IPS-18a (cell line): ENCODE measurements at regions not wholly inside any gene's neighbourhood (a gene's known extent, or its start where the extent isn't known, plus 50 kb on each side); places are given as distances from the start of the nearest gene placed in this dataset.

Experiments
- H3K27ac ChIP-seq: one replicate; pipeline ENCODE4 v1.5.1; 2013; ENCODE audit warnings: low read length
- H3K27me3 ChIP-seq: one replicate; pipeline ENCODE4 v1.6.1; 2013; ENCODE audit warnings: mild to moderate bottlenecking, low read length; ENCODE audit not compliant: control insufficient read depth, insufficient read depth
- H3K36me3 ChIP-seq: one replicate; pipeline ENCODE4 v1.6.1; 2013; ENCODE audit warnings: low read depth, low read length; ENCODE audit not compliant: control insufficient read depth
- H3K4me1 ChIP-seq: one replicate; pipeline ENCODE4 v1.6.1; 2013; ENCODE audit warnings: low read depth, low read length; ENCODE audit not compliant: control insufficient read depth
- H3K4me3 ChIP-seq: one replicate; pipeline ENCODE4 v1.5.1; 2013; ENCODE audit warnings: low read length
- H3K9ac ChIP-seq: one replicate; pipeline ENCODE4 v1.6.1; 2013; ENCODE audit warnings: mild to moderate bottlenecking, low read length, moderate library complexity
- H3K9me3 ChIP-seq: one replicate; pipeline ENCODE4 v1.6.1; 2013; ENCODE audit warnings: low read depth, low read length; ENCODE audit not compliant: control insufficient read depth

DNA sequence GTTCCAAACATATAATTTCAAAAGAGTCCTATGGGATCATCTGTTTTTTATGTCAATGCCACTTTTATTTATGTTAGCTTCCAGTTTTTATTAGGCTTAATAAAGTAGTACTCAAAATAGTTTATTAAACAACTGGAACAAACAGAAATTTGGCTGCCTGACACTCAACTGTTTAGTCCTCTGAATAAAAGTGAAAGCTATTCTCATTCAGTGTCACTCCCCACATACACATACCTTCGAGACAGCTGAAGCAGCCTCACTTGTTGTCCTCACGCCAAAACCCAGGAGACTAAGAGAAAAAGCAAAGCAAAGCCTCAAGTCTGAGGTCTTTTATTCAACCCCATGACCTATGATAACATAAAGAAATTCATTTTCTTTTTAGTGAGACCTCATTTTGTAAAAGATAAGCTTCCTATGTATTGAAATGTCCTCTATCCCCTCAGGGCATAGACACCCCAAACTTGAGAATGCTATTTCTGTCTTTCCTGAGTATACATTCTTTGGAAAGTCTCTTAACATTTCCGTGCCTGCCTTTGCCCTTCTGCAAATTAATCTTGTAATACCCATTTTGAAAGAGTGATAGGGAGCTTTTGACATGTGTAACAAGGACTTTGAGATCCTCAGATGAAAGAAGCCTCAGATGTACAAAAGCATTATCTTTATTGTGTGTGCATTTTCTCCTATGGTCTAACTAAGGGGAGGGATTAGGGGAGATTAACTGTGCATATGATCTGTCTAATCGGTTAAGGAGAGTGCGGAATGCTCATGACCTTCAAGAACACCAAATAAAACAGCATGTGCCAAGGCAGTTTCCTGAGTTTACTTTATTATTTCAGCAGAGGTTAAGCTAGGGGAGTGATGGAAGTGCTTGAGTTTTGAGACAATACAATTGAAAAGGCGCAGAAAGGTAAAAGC lies 1523.7 kb upstream of the PIK3C3 start:
- Histone ChIP-seq H3K36me3 (no peaks in the 10 kb centered on the region), H3K9ac (no peak overlapping the region), H3K4me1 (no peaks in the 10 kb centered on the region), H3K9me3 (no peaks in the 10 kb centered on the region), H3K27ac (no peak overlapping the region), H3K27me3 (no peaks in the 10 kb centered on the region), H3K4me3 (no peak overlapping the region)

- Histone ChIP-seq H3K4me1 (no peaks in the 10 kb centered on the region), H3K9me3 (no peaks in the 10 kb centered on the region), H3K36me3 (no peaks in the 10 kb centered on the region), H3K27ac (no peak overlapping the region), H3K9ac (no peak overlapping the region), H3K4me3 (no peak overlapping the region), H3K27me3 (no peaks in the 10 kb centered on the region)
These were observed 1531.7 kb upstream of the PIK3C3 start for GRCh38 chr18:40423291-40423690.

DNA sequence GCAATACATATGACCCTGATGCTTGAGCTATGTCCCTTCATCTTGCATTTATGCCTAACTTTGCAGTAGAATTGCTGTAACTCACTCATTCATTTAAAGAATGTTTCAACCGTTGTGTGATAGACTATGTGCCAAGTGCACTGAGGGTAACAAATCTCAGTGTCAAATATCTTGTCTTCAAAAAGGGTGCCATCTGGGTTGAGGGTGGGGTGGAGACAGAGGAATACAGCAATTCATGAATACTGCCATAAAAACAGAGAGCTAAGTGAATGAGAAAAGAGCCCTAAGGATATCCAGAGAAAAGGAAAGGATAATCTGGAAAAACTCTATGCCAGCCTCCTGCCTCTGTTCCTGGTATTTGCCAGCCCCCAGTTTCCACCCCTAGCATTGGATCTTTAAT lies 1534.4 kb upstream of the PIK3C3 start:
- H3K4me3 ChIP-seq = no peak overlapping the region
- H3K4me1 ChIP-seq = no peaks in the 10 kb centered on the region
- H3K36me3 ChIP-seq = no peaks in the 10 kb centered on the region
- no peaks in the 10 kb centered on the region for H3K9me3 ChIP-seq
- H3K9ac ChIP-seq = no peak overlapping the region
- no peaks in the 10 kb centered on the region for H3K27me3 ChIP-seq
- no peak overlapping the region for H3K27ac ChIP-seq

DNA sequence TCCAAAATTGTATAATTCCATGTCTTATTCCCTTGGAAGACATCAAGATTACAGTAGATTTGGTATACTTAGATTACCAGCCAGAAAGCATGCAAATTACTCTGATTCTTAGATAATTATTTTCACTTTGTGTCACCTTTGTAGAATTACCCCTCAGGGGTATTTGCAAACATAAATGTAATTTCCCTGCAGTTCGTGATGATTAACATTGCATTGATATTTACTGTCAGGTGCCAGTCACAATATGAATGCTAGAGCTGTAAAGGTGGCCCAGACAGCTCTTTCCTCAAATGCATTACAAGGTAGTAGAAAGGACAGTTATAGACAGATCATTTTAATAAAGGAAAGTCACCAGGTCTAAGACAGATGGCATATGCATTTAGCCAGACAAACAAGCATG lies 1537.5 kb upstream of the PIK3C3 start:
- Histone ChIP-seq H3K36me3 (no peaks in the 10 kb centered on the region), H3K4me3 (no peak overlapping the region), H3K27me3 (no peaks in the 10 kb centered on the region), H3K9me3 (no peaks in the 10 kb centered on the region), H3K27ac (no peak overlapping the region), H3K4me1 (no peaks in the 10 kb centered on the region), H3K9ac (no peak overlapping the region)

DNA sequence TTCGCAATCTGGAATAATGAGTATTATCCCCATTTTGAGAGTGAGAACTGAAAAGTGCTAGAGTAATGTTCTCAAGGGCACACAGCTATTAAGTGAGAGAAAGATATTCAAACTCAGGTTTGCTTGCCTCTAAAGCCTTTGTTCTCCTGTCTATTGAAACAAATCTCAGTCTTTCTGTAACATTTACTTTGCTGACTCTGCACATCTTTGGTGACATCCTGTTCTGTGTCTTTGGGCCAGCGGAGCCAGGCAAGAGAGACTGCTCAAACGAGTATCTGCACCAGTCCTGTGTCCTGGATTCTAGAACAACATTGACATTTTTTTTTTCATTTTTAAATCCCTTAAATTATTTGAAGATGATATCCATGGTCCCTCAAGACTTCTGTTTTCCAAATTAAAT lies 1539.2 kb upstream of the PIK3C3 start:
- Histone ChIP-seq H3K27me3 (no peaks in the 10 kb centered on the region), H3K9ac (no peak overlapping the region), H3K27ac (no peak overlapping the region), H3K4me1 (no peaks in the 10 kb centered on the region), H3K9me3 (no peaks in the 10 kb centered on the region), H3K4me3 (no peak overlapping the region), H3K36me3 (no peaks in the 10 kb centered on the region)

- no peaks in the 10 kb centered on the region for H3K4me1 ChIP-seq
- H3K36me3 ChIP-seq = no peaks in the 10 kb centered on the region
- no peaks in the 10 kb centered on the region for H3K27me3 ChIP-seq
- H3K9me3 ChIP-seq = no peaks in the 10 kb centered on the region
- no peak overlapping the region for H3K9ac ChIP-seq
- no peak overlapping the region for H3K4me3 ChIP-seq
- H3K27ac ChIP-seq = no peak overlapping the region
These were observed 1539.8 kb upstream of the PIK3C3 start for GRCh38 chr18:40415176-40415791.

DNA sequence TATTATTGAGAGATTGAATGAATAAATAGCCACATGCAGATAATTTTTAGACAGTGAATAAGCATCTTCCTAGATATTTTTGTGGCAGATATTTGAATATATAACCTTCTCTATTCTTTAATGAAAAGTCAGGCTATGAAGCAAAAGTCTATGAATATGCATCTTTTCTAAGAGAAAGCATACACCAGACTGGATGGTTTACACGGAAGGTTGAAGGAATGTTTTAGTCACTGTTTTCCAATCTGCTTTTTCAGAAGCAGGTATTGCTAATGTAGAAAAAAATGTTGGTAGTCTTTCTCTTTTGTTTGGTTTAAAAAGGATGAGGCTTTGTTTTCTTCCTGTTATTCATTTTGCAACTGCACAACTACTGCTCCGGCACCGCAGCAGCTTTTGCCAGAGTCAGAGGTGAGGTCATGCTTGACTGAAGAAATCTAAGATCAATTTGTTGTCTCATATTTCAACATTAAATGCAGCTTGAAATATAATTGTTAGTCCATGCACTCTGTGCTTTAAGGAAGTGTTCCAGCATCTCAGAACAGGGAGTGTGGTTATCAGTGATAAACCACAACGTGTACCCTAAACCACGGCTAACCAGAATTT lies 1540.8 kb upstream of the PIK3C3 start:
- Histone ChIP-seq H3K4me1 (no peaks in the 10 kb centered on the region), H3K27me3 (no peaks in the 10 kb centered on the region), H3K9ac (no peak overlapping the region), H3K4me3 (no peak overlapping the region), H3K36me3 (no peaks in the 10 kb centered on the region), H3K27ac (no peak overlapping the region), H3K9me3 (no peaks in the 10 kb centered on the region)

- H3K27me3 ChIP-seq = no peaks in the 10 kb centered on the region
- H3K9ac ChIP-seq = no peak overlapping the region
- no peak overlapping the region for H3K4me3 ChIP-seq
- H3K27ac ChIP-seq = no peak overlapping the region
- no peaks in the 10 kb centered on the region for H3K9me3 ChIP-seq
- no peaks in the 10 kb centered on the region for H3K36me3 ChIP-seq
- no peaks in the 10 kb centered on the region for H3K4me1 ChIP-seq
These were observed 1541.9 kb upstream of the PIK3C3 start for GRCh38 chr18:40413160-40413559.

GRCh38 chr18:40412410-40412809 lies 1542.6 kb upstream of the PIK3C3 start:
- no peaks in the 10 kb centered on the region for H3K9me3 ChIP-seq
- H3K9ac ChIP-seq = no peak overlapping the region
- H3K27ac ChIP-seq = no peak overlapping the region
- H3K4me1 ChIP-seq = peaks cover 5% of the 10 kb centered on the region
- H3K27me3 ChIP-seq = no peaks in the 10 kb centered on the region
- no peak overlapping the region for H3K4me3 ChIP-seq
- no peaks in the 10 kb centered on the region for H3K36me3 ChIP-seq

DNA sequence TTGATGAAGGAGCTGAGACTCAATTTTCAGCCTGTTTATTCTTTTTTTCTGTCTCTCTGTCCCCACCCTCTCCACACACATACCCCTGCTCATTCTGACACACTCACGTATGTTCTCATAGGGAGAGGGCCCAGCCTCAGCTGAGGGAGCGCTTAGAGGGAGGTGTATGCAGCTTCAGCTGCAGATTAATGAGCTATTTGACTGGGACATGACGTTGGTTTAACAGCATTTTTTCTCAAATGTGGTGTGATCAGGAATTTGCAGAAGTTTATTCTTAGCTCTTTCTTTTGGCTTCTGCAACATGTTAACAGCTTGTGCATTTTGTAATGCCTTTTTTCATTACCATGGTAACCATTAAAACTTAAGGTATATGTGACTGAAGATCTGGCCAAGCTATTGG lies 1547.1 kb upstream of the PIK3C3 start:
- Histone ChIP-seq H3K27me3 (no peaks in the 10 kb centered on the region), H3K27ac (no peak overlapping the region), H3K9ac (no peak overlapping the region), H3K4me3 (no peak overlapping the region), H3K36me3 (no peaks in the 10 kb centered on the region), H3K9me3 (no peaks in the 10 kb centered on the region), H3K4me1 (peaks cover 5% of the 10 kb centered on the region)

GRCh38 chr18:40404284-40404683 lies 1550.8 kb upstream of the PIK3C3 start:
- no peak overlapping the region for H3K27ac ChIP-seq
- no peaks in the 10 kb centered on the region for H3K27me3 ChIP-seq
- H3K36me3 ChIP-seq = no peaks in the 10 kb centered on the region
- H3K4me3 ChIP-seq = no peak overlapping the region
- H3K4me1 ChIP-seq = peaks cover 5% of the 10 kb centered on the region
- no peak overlapping the region for H3K9ac ChIP-seq
- no peaks in the 10 kb centered on the region for H3K9me3 ChIP-seq
